ENCODE measurements at regions not wholly inside any gene's neighbourhood (a gene's known extent, or its start where the extent isn't known, plus 50 kb on each side); places are given as distances from the start of the nearest gene placed in this dataset.

DNA sequence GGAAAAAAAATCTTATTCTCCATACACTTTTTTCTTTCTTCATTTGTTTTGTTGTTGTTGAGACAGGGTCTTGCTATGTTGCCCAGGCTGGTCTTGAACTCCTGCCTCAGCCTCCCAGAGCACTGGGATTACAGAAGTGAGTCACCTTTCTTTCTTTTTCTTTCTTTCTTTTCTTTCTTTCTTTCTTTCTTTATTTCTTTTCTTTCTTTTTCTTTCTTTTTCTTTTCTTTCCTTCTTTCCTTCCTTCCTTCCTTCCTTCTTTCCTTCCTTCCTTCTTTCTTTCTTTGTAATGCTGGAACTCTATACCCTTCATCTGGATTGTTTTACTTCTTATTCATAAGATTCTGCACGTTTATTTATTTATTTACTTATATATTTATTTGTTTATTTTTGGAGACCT, 94.5 kb upstream of the TNRC6A start:
- no peaks in the 10 kb centered on the region for H3K79me1 ChIP-seq (ENCODE audit: insufficient read depth, low read depth, low read length, poor library complexity, severe bottlenecking)
- no peak overlapping the region for H3K14ac ChIP-seq (ENCODE audit: insufficient read depth, low read length)
- TF ChIP-seq, protein P1, sequence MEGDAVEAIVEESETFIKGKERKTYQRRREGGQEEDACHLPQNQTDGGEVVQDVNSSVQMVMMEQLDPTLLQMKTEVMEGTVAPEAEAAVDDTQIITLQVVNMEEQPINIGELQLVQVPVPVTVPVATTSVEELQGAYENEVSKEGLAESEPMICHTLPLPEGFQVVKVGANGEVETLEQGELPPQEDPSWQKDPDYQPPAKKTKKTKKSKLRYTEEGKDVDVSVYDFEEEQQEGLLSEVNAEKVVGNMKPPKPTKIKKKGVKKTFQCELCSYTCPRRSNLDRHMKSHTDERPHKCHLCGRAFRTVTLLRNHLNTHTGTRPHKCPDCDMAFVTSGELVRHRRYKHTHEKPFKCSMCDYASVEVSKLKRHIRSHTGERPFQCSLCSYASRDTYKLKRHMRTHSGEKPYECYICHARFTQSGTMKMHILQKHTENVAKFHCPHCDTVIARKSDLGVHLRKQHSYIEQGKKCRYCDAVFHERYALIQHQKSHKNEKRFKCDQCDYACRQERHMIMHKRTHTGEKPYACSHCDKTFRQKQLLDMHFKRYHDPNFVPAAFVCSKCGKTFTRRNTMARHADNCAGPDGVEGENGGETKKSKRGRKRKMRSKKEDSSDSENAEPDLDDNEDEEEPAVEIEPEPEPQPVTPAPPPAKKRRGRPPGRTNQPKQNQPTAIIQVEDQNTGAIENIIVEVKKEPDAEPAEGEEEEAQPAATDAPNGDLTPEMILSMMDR (conservative IDR thresholded peaks at IDR 0.05), result no peak
- H2BK20ac ChIP-seq (ENCODE audit: low read depth, low read length, poor library complexity, severe bottlenecking), result no peak overlapping the region
- no peak overlapping the region for H3T11ph ChIP-seq (ENCODE audit: low read length)
- H3K36me3 Mint-ChIP-seq (ENCODE audit: insufficient read depth in 1 of 3, low read depth in 3 of 3), result no peaks in the 10 kb centered on the region; a peak in 1 of 7 replicates
- no peak overlapping the region for H4K91ac ChIP-seq (ENCODE audit: insufficient read length, low read depth, low read length)
- H3K18ac ChIP-seq (ENCODE audit: insufficient read length, low read depth, low read length), result no peak overlapping the region
- H3K4ac ChIP-seq (ENCODE audit: low read depth, low read length), result no peak overlapping the region
- H4K8ac ChIP-seq (replicated peaks; ENCODE audit: insufficient read length, low read depth, low read length), result no peak overlapping the region
- H3K4me1 ChIP-seq (ENCODE audit: insufficient read depth, low read length), result no peaks in the 10 kb centered on the region
- H3K56ac ChIP-seq (ENCODE audit: insufficient read length, low read depth, low read length), result no peak overlapping the region
- no peak overlapping the region for H2BK120ac ChIP-seq (ENCODE audit: low read depth, low read length, poor library complexity, severe bottlenecking)
- H2BK15ac ChIP-seq (ENCODE audit: low read depth, low read length), result no peak overlapping the region
- H4K5ac ChIP-seq (ENCODE audit: insufficient read length, low read depth, low read length), result no peak overlapping the region
- H2BK5ac ChIP-seq (ENCODE audit: insufficient read length, low read length), result no peak overlapping the region
- no peak overlapping the region for H3K9ac ChIP-seq (ENCODE audit: extremely low read depth, insufficient read length, low read length)
- H3K79me2 ChIP-seq (ENCODE audit: insufficient read depth, low read length), result no peaks in the 10 kb centered on the region
- peaks cover 0 to 5% of the 10 kb centered on the region in 2 experiments; a peak in 2 of 5 replicates for H3K9me3 Mint-ChIP-seq
- no peak overlapping the region for H3K27ac Mint-ChIP-seq
- no peaks in the 10 kb centered on the region for H4K20me1 ChIP-seq (ENCODE audit: control insufficient read depth, insufficient read depth, insufficient read length)
- no peaks in the 10 kb centered on the region for H3K23me2 ChIP-seq (ENCODE audit: insufficient read length, low read depth, low read length, poor library complexity, severe bottlenecking)
- DNase-seq, result no peak
- no CpG with 5 or more reads among the region's 1 CpG for WGBS (ENCODE audit: extremely low coverage, insufficient read length, low lambda C conversion rate)
- H3K4me1 Mint-ChIP-seq, result no peaks in the 10 kb centered on the region
- no peak overlapping the region for H2AK5ac ChIP-seq (ENCODE audit: insufficient read length, low read length)
- no peak overlapping the region for H2AFZ ChIP-seq (ENCODE audit: low read length)
- no peak overlapping the region for H2BK12ac ChIP-seq (ENCODE audit: insufficient read length, low read depth, low read length)
- H3K27ac ChIP-seq (ENCODE audit: insufficient read length, low read depth, low read length), result no peak overlapping the region
- no peaks in the 10 kb centered on the region; the same call in 1 of the 2 replicates for H3K27me3 Mint-ChIP-seq (ENCODE audit: low read depth)
- no peak overlapping the region for H3K23ac ChIP-seq (ENCODE audit: insufficient read length, low read depth, low read length)
- no peaks in the 10 kb centered on the region for H3K9me3 ChIP-seq (ENCODE audit: control insufficient read depth, low read depth, low read length)
- no peaks in the 10 kb centered on the region for H3K27me3 ChIP-seq (ENCODE audit: insufficient read depth, low read length)
- H3K4me3 Mint-ChIP-seq, result no peak overlapping the region
- no peak overlapping the region for H3K4me2 ChIP-seq (ENCODE audit: insufficient read depth, insufficient read length, low read length)

Measured in H9 (cell line).